ENCODE measurements at regions not wholly inside any gene's neighbourhood (a gene's known extent, or its start where the extent isn't known, plus 50 kb on each side); places are given as distances from the start of the nearest gene placed in this dataset.

- Histone ChIP-seq H3K27ac (ENCODE audit: low read depth in 1 of 2, low read length in 2 of 2) (no peak overlapping the region), H3K9me3 (ENCODE audit: control insufficient read depth in 4 of 4, low read length in 3 of 4) (no peaks in the 10 kb centered on the region), H3K27me3 (ENCODE audit: control insufficient read depth in 4 of 4, insufficient read depth in 4 of 4, low read length in 3 of 4) (no peaks in the 10 kb centered on the region), H3K36me3 (ENCODE audit: control insufficient read depth in 4 of 4, insufficient read depth in 3 of 4, low read depth in 1 of 4, low read length in 3 of 4) (no peaks in the 10 kb centered on the region), H3K9ac (ENCODE audit: low read depth in 1 of 2, low read length in 2 of 2) (no peak overlapping the region), H3K4me1 (ENCODE audit: control insufficient read depth in 4 of 4, insufficient read depth in 4 of 4, low read length in 3 of 4) (no peaks in the 10 kb centered on the region), H3K4me3 (ENCODE audit: low read depth in 1 of 3, low read length in 3 of 3) (no peak overlapping the region)
- no peak for DNase-seq (ENCODE audit: low spot score)
- 95% methylated on average over 1 of the region's 1 CpG for WGBS
- TF ChIP-seq FOXA2 (IDR thresholded peaks at IDR 0.05) (no peak), YY1 (IDR thresholded peaks at IDR 0.05) (no peak), NR2F2 (IDR thresholded peaks at IDR 0.05) (no peak), EGR1 (IDR thresholded peaks at IDR 0.05; ENCODE audit: low read depth in 2 of 2) (no peak), SP1 (IDR thresholded peaks at IDR 0.05) (no peak), JUND (IDR thresholded peaks at IDR 0.05) (no peak), ZBTB33 (IDR thresholded peaks at IDR 0.05) (no peak), HNF4G (IDR thresholded peaks at IDR 0.05) (no peak)
- TF ChIP-seq, protein P1, sequence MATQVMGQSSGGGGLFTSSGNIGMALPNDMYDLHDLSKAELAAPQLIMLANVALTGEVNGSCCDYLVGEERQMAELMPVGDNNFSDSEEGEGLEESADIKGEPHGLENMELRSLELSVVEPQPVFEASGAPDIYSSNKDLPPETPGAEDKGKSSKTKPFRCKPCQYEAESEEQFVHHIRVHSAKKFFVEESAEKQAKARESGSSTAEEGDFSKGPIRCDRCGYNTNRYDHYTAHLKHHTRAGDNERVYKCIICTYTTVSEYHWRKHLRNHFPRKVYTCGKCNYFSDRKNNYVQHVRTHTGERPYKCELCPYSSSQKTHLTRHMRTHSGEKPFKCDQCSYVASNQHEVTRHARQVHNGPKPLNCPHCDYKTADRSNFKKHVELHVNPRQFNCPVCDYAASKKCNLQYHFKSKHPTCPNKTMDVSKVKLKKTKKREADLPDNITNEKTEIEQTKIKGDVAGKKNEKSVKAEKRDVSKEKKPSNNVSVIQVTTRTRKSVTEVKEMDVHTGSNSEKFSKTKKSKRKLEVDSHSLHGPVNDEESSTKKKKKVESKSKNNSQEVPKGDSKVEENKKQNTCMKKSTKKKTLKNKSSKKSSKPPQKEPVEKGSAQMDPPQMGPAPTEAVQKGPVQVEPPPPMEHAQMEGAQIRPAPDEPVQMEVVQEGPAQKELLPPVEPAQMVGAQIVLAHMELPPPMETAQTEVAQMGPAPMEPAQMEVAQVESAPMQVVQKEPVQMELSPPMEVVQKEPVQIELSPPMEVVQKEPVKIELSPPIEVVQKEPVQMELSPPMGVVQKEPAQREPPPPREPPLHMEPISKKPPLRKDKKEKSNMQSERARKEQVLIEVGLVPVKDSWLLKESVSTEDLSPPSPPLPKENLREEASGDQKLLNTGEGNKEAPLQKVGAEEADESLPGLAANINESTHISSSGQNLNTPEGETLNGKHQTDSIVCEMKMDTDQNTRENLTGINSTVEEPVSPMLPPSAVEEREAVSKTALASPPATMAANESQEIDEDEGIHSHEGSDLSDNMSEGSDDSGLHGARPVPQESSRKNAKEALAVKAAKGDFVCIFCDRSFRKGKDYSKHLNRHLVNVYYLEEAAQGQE (IDR thresholded peaks at IDR 0.05): no peak
- TF ChIP-seq, protein P2, sequence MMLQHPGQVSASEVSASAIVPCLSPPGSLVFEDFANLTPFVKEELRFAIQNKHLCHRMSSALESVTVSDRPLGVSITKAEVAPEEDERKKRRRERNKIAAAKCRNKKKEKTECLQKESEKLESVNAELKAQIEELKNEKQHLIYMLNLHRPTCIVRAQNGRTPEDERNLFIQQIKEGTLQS (IDR thresholded peaks at IDR 0.05): no peak
These were observed 804.9 kb upstream of the PRR20A start for GRCh38 chr13:56335775-56336174.

DNA sequence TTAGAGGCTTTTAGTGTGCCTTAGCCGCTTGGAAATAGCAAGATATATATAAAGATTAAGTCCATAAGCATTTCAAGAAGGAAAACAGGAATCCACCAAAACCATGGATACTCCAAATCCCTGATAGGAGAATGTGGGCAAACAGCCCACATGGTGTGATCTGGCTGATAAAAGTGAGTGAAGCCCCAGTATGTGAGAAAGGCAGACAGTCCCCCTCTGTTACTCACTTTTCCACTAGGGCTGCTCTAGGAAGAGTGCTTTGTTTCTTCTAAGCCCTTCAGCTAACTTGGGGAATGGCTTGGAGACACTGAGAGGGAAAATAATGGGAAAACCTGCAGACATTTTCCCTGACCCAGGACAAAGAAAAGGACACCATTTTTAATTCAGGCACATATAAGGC lies 802.3 kb upstream of the PRR20A start:
- no peak overlapping the region for H3K27ac ChIP-seq (ENCODE audit: low read depth in 1 of 2, low read length in 2 of 2)
- no peaks in the 10 kb centered on the region for H3K9me3 ChIP-seq (ENCODE audit: control insufficient read depth in 4 of 4, low read length in 3 of 4)
- no peak overlapping the region for H3K4me3 ChIP-seq (ENCODE audit: low read depth in 1 of 3, low read length in 3 of 3)
- WGBS: 54% methylated on average over 1 of the region's 1 CpG
- H3K9ac ChIP-seq (ENCODE audit: low read depth in 1 of 2, low read length in 2 of 2): no peak overlapping the region
- no peaks in the 10 kb centered on the region for H3K36me3 ChIP-seq (ENCODE audit: control insufficient read depth in 4 of 4, insufficient read depth in 3 of 4, low read depth in 1 of 4, low read length in 3 of 4)
- no peak for DNase-seq (ENCODE audit: low spot score)
- H3K27me3 ChIP-seq (ENCODE audit: control insufficient read depth in 4 of 4, insufficient read depth in 4 of 4, low read length in 3 of 4): no peaks in the 10 kb centered on the region
- TF ChIP-seq HNF4G (IDR thresholded peaks at IDR 0.05) (no peak), GABPA (IDR thresholded peaks at IDR 0.05 in 1 of 2, conservative IDR thresholded peaks at IDR 0.05 in 1 of 2) (no peak)
- no peaks in the 10 kb centered on the region for H3K4me1 ChIP-seq (ENCODE audit: control insufficient read depth in 4 of 4, insufficient read depth in 4 of 4, low read length in 3 of 4)

GRCh38 chr13:56347014-56347413 lies 793.7 kb upstream of the PRR20A start:
- no peaks in the 10 kb centered on the region for H3K36me3 ChIP-seq (ENCODE audit: control insufficient read depth in 4 of 4, insufficient read depth in 3 of 4, low read depth in 1 of 4, low read length in 3 of 4)
- no peak overlapping the region for H3K4me3 ChIP-seq (ENCODE audit: low read depth in 1 of 3, low read length in 3 of 3)
- H3K9me3 ChIP-seq (ENCODE audit: control insufficient read depth in 4 of 4, low read length in 3 of 4): no peaks in the 10 kb centered on the region
- no peaks in the 10 kb centered on the region for H3K4me1 ChIP-seq (ENCODE audit: control insufficient read depth in 4 of 4, insufficient read depth in 4 of 4, low read length in 3 of 4)
- no peak overlapping the region for H3K9ac ChIP-seq (ENCODE audit: low read depth in 1 of 2, low read length in 2 of 2)
- H3K27ac ChIP-seq (ENCODE audit: low read depth in 1 of 2, low read length in 2 of 2): no peak overlapping the region
- WGBS: 34% methylated on average over 1 of the region's 1 CpG
- H3K27me3 ChIP-seq (ENCODE audit: control insufficient read depth in 4 of 4, insufficient read depth in 4 of 4, low read length in 3 of 4): no peaks in the 10 kb centered on the region
- no peak for DNase-seq (ENCODE audit: low spot score)
- TF ChIP-seq NR2F2 (IDR thresholded peaks at IDR 0.05) (no peak), RAD21 (IDR thresholded peaks at IDR 0.05) (no peak), YY1 (IDR thresholded peaks at IDR 0.05) (no peak), MAX (IDR thresholded peaks at IDR 0.05) (no peak), EGR1 (IDR thresholded peaks at IDR 0.05; ENCODE audit: low read depth in 2 of 2) (no peak), SP1 (IDR thresholded peaks at IDR 0.05) (no peak), JUND (IDR thresholded peaks at IDR 0.05) (no peak), FOXA2 (IDR thresholded peaks at IDR 0.05) (no peak), ZBTB33 (IDR thresholded peaks at IDR 0.05) (no peak), FOXA1 (IDR thresholded peaks at IDR 0.05) (no peak), RXRA (IDR thresholded peaks at IDR 0.05) (no peak)
- TF ChIP-seq, protein P2 (IDR thresholded peaks at IDR 0.05): no peak
- TF ChIP-seq, protein P1 (IDR thresholded peaks at IDR 0.05): no peak
